ENCODE measurements at regions not wholly inside any gene's neighbourhood (a gene's known extent, or its start where the extent isn't known, plus 50 kb on each side); places are given as distances from the start of the nearest gene placed in this dataset.

- DNase-seq: no peak
These were observed 55.6 kb downstream of the ZNF281 start for GRCh38 chr1:200354243-200354642.

GRCh38 chr1:200353232-200353631 lies 56.6 kb downstream of the ZNF281 start:
- no peak for DNase-seq

- DNase-seq: no peak
These were observed 57.8 kb downstream of the ZNF281 start for GRCh38 chr1:200351826-200352549.

DNA sequence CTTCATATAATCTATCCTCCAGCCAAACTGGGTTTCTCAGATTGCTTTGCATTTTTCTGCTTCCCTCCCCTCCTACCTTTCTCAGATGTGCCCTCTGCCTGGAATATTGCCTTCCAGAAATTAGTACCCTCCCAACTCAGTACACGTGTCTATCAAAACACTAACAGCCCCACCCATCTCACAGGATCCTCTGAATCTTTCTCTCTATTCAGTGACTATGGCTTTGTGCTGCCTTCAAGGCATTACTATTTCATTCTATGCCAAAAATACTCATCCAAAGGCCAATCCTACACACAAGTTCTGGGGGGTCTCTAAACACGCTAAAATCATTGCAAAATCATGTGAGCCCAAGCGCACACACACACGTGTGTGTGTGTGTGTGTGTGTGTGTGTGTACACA lies 58.4 kb downstream of the ZNF281 start:
- DNase-seq: no peak

GRCh38 chr1:200346700-200347099 lies 63.1 kb downstream of the ZNF281 start:
- no peak for DNase-seq

DNA sequence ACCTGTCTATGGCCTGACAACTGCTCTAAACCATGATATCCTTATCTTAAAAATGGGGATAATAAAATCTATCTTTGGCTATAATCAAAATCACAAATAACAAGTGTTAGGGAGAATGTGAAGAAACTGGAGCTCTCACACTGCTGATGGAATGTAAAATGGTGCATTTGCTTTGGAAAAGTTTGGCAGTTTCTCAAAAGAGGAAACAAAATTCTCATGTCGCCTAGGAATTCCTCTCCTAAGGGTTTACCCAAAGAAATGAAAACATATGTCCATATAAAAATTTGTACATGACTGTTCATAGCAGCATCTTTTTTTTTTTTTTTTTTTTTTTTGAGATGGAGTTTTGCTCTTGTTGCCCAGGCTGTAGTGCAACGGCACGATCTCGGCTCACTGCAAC lies 64.3 kb downstream of the ZNF281 start:
- no peak for DNase-seq

- DNase-seq: no peak
These were observed 66.0 kb downstream of the ZNF281 start for GRCh38 chr1:200343874-200344273.

DNA sequence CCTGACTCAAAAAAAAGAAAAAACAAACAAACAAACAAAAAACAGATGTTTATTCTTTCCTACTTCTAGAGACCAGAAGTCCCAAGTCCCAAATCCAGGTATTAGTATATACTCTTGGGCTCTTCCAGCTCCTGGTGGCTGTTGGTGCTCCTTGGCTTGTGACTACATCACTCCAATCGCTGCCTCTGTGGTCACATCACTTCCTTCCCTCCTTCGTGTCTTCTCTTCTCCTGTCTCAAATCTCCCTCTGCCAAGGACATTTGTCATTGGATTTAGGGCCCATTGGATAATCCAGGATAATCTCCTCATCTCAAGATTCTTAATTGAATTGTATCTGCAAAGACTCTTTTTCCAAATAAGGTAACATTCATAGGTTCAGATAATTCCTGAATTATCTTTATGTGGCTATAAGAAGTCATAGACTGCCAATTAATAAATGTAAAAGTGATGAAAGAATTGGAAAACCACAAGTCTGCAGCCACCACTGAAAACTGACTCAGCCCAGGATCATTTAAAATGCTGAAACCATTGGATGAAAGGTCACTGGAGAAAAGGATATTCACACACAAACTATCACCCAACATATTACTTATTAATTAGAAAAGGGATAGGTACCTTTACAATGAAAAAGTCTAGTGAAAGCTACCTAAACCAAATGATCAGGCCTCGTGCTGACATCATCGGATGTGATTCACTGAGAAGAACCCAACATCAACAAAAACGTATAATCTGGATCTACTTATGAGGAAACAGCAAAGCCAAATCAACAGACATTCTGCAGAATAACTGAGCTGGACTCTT lies 67.1 kb downstream of the ZNF281 start:
- DNase-seq: no peak

- DNase-seq: no peak
These were observed 71.4 kb downstream of the ZNF281 start for GRCh38 chr1:200338451-200338850.

GRCh38 chr1:200337831-200338230 lies 72.0 kb downstream of the ZNF281 start:
- no peak for DNase-seq

DNA sequence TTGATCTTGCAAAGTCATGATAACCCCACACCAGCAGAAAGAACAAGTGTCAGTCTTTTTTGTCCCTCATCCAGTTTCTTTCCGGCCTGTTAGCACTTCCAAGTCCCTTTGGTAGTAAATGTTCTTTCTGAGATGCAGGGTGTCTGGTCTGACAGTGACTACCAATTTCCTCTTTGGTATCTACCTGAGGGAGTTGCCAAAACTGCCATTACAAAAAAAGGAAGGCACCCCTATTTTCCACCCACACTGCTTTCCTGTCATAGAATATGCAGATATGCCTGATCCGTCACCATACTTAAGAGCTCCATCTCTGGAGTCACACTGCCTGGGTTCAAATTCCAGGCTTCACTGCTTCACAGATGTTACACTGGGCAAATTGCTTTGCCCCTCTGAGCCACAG lies 72.4 kb downstream of the ZNF281 start:
- DNase-seq: no peak

GRCh38 chr1:200336901-200337391 lies 72.9 kb downstream of the ZNF281 start:
- DNase-seq: no peak

DNA sequence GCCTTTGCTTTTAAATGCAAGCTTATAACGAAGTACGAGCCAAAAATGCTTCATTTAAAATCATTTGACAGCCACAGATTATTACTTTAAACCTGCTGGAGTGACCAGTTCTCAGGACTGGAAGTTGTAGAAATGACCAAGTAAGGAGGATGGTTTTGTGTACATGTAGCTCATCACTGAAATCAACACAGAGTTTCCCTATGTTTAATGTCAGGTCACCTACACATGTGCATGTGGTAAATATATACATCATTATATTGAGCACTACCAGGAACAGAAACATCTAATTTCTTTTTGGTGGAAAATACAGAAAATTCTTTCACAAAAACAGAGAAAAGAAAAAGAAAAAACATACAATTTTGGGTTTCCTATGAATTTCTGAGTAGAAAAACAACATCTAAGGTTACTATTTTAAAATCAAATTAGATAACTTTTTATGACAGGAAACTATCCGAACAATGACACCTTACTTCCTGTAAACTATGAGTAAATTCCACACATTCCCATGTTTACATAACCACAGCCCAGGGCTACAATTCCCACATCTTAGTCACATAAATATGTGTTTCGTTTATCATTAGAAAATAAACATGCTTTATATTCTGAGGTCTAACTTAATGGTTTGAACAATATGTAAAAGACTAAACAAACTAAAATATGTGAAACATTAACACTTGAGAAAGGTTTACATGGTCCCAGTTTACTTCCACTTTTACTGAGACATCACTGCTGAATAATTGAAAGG lies 73.6 kb downstream of the ZNF281 start:
- DNase-seq: no peak

- DNase-seq: no peak
These were observed 75.1 kb downstream of the ZNF281 start for GRCh38 chr1:200334661-200335256.

DNA sequence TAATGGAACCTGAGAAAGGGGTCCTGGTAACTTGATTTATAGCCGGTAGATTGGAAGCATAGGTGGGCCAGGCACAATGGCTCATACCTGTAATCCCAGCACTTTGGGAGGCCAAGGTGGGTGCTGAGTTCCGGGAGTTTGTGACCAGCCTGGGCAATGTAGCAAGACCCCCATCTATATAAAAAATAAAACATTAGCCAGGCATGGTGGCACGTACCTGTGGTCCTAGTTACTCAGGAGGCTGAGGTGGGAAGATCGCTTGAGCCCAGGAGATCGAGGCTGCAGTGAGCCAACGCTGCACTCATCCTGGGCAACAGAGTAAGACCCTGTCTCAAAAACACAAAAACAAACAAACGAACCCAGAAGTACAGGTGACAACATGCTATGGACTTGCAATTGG lies 76.5 kb downstream of the ZNF281 start:
- no peak for DNase-seq

GRCh38 chr1:200332716-200333115 lies 77.1 kb downstream of the ZNF281 start:
- DNase-seq: no peak

- DNase-seq: no peak
These were observed 79.0 kb downstream of the ZNF281 start for GRCh38 chr1:200330741-200331428.

DNA sequence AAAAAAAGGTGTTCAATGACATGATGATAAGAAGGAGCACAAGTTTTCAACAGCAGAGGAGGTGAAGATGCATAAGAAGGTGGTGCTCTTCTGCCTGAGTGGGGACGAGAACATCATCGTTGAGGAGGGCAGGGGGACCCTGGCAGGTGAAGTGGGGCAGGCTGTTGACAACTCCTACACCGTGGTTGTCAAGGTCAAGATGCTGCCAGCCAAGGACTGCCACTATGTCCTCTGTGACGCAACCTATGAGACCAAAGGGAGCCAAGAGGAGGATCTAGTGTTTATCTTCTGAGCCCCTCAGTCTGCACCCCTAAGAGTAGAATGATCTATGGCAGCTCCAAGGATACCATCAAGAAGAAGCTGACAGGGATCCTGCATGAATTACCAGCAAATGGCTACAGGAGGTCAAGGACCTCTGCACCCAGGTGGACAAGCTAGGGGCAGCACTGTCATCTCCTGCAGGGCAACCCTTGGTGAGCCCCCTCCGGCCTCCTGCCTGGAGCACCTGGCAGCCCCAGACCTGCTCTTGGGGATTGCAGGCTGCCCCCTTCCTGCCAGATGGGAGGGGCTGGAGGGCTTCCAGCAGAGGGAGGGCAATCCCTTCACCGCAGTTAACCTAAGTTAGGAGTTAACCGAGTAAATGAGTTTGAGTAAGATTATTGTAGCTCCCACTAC lies 80.5 kb downstream of the ZNF281 start:
- no peak for DNase-seq

DNA sequence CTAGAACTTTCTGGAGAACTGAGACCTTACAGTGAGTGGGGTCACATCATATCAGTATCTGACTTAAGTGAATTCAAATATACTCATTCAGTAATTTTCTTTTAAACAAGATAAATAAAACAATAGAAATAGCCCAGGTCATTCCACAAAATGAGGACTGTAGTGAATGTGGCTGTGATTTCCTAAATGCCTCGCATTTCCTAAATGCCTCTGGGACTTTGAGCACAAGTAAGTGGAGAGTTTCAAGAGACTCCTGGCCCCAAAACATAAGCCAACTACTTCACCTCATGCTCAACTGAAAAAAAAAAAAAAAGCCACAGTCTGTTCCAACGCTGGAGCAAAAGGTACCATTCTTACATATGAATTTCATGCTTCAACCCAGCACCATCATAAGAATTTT lies 81.5 kb downstream of the ZNF281 start:
- DNase-seq: no peak

- no peak for DNase-seq
These were observed 85.9 kb downstream of the ZNF281 start for GRCh38 chr1:200323856-200324400.

DNA sequence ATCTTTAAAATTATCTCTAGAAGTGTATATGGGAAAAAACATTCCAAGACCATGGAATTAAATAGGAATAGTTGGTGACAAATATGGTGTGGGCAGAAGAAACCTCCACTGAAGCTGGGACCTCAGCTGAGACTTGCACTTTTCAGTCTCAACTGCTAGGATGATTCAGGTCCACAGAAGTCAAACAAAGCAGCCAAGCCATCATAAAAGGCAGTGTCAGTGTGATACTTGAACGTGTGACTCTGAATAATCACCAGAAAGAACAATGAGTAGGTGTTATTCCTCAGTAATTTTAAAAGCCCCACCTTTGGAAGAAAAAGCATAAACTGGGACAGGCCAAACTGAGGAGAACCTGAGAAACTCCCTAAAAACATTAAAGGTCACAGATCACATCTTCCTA lies 90.7 kb downstream of the ZNF281 start:
- no peak for DNase-seq

DNA sequence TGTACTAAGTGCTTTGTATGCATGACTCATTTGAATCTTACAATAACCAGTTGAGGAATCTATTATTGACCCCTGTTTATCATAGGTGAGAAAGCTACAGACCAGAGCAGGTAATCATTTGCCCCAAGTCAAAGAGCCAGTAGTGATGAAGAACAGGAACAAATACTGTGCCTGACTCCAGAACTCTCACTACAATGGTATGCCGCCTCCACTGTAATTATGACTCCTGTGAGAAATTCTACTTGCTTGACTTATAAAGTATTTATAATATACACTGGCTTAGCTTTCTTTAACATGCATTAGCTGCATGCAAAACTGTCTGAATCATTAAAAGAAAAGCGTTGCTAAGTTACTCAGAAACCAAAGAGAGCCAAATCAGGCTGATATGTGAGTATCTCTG lies 92.6 kb downstream of the ZNF281 start:
- no peak for DNase-seq
